SKM-1 treated with dmso at 0.1 percent for 144 hours (cell line): ENCODE measurements at regions not wholly inside any gene's neighbourhood (a gene's known extent, or its start where the extent isn't known, plus 50 kb on each side); places are given as distances from the start of the nearest gene placed in this dataset.
"Not testable (repeated sequence)": the region's sequence is repeated elsewhere in the genome, so short reads cannot be mapped to it uniquely, and the experiment has no call there.

Source experiments
- DNase-seq: peaks from one replicate; lab custom pipeline; 2025; ENCODE audit not compliant: unreplicated experiment; lab: John Stamatoyannopoulos, UW

GRCh38 chr2:215863687-215864086, 149.7 kb downstream of the MREG start:
- DNase-seq = no peak

GRCh38 chr2:215862351-215862771, 151.0 kb downstream of the MREG start:
- no peak for DNase-seq

GRCh38 chr2:215861607-215862350, 151.6 kb downstream of the MREG start:
- DNase-seq = no peak

- no peak for DNase-seq
These were observed 157.3 kb downstream of the MREG start for GRCh38 chr2:215856080-215856479.

- DNase-seq = not testable (repeated sequence)
These were observed 158.0 kb downstream of the MREG start for GRCh38 chr2:215855308-215855707.

- no peak for DNase-seq
These were observed 159.3 kb downstream of the MREG start for GRCh38 chr2:215854008-215854407.

GRCh38 chr2:215851696-215852095, 161.7 kb downstream of the MREG start:
- DNase-seq = no peak

GRCh38 chr2:215851082-215851481, 162.3 kb downstream of the MREG start:
- DNase-seq = no peak

GRCh38 chr2:215850380-215850779, 163.0 kb downstream of the MREG start:
- DNase-seq = no peak

GRCh38 chr2:215849771-215850170, 163.6 kb downstream of the MREG start:
- DNase-seq = no peak

GRCh38 chr2:215848698-215849097, 164.7 kb downstream of the MREG start:
- no peak for DNase-seq

GRCh38 chr2:215848146-215848545, 165.2 kb downstream of the MREG start:
- no peak for DNase-seq

GRCh38 chr2:215847718-215848117, 165.6 kb downstream of the MREG start:
- no peak for DNase-seq

- no peak for DNase-seq
These were observed 166.3 kb downstream of the MREG start for GRCh38 chr2:215847056-215847455.

GRCh38 chr2:215845839-215846586, 167.3 kb downstream of the MREG start:
- DNase-seq = no peak

GRCh38 chr2:215843579-215843978, 169.8 kb downstream of the MREG start:
- no peak for DNase-seq

GRCh38 chr2:215841175-215841816, 172.1 kb downstream of the MREG start:
- DNase-seq = no peak

- DNase-seq = no peak
These were observed 173.5 kb downstream of the MREG start for GRCh38 chr2:215839816-215840215.

- DNase-seq = no peak
These were observed 174.0 kb downstream of the MREG start for GRCh38 chr2:215839309-215839708.

- no peak for DNase-seq
These were observed 176.5 kb downstream of the MREG start for GRCh38 chr2:215836881-215837280.

- no peak for DNase-seq
These were observed 177.7 kb downstream of the MREG start for GRCh38 chr2:215835657-215836056.

- no peak for DNase-seq
These were observed 178.1 kb downstream of the MREG start for GRCh38 chr2:215835231-215835630.
